Smooth muscle cell (in vitro differentiated cells): ENCODE measurements at regions not wholly inside any gene's neighbourhood (a gene's known extent, or its start where the extent isn't known, plus 50 kb on each side); places are given as distances from the start of the nearest gene placed in this dataset.

Source experiments
- DNase-seq: peaks from one replicate; lab custom pipeline; 2025; ENCODE audit not compliant: unreplicated experiment; lab: John Stamatoyannopoulos, UW
- H2AFZ ChIP-seq: fragments of 200-600 bp; sonication (generic); 2 replicates; pipeline ENCODE4 v1.6.0; 2016; ENCODE audit warnings: antibody characterized with exemption, low read depth, mild to moderate bottlenecking
- H3F3A ChIP-seq: fragments of 200-600 bp; sonication (generic); 2 replicates; pipeline ENCODE4 v1.6.0; 2017; ENCODE audit warnings: antibody characterized with exemption, low read depth
- H3K27ac ChIP-seq: fragments of 200-600 bp; sonication (generic); 2 replicates; pipeline ENCODE4 v1.5.1; 2016; ENCODE audit warnings: low read depth, mild to moderate bottlenecking
- H3K27me3 ChIP-seq: fragments of 200-600 bp; sonication (generic); 2 replicates; pipeline ENCODE4 v1.6.1; 2016; ENCODE audit warnings: low read depth, mild to moderate bottlenecking
- H3K36me3 ChIP-seq: fragments of 200-600 bp; sonication (generic); 2 replicates; pipeline ENCODE4 v1.5.1; 2016; ENCODE audit warnings: low read depth
- H3K4me1 ChIP-seq: fragments of 200-600 bp; sonication (generic); 2 replicates; pipeline ENCODE4 v1.5.1; 2016; ENCODE audit warnings: low read depth
- H3K4me2 ChIP-seq: fragments of 200-600 bp; sonication (generic); 2 replicates; pipeline ENCODE4 v1.6.0; 2016; ENCODE audit warnings: mild to moderate bottlenecking
- H3K4me3 ChIP-seq: fragments of 200-600 bp; sonication (generic); 2 replicates; pipeline ENCODE4 v1.5.1; 2016; ENCODE audit warnings: mild to moderate bottlenecking
- H3K79me2 ChIP-seq: fragments of 200-600 bp; sonication (generic); 2 replicates; pipeline ENCODE4 v1.6.0; 2016; ENCODE audit warnings: low read depth, mild to moderate bottlenecking
- H3K9ac ChIP-seq: fragments of 200-600 bp; sonication (generic); 2 replicates; pipeline ENCODE4 v1.6.0; 2016; ENCODE audit warnings: low read depth
- H3K9me3 ChIP-seq: fragments of 200-600 bp; sonication (generic); replicated peaks from 2 replicates; pipeline ENCODE4 v1.5.1; 2016; ENCODE audit warnings: low read depth
- H4K20me1 ChIP-seq: fragments of 200-600 bp; sonication (generic); 2 replicates; pipeline ENCODE4 v1.6.0; 2016; ENCODE audit warnings: low read depth
- WGBS: methylation state at CpG from one replicate; pipeline ENCODE4 v1.1.7; 2016; ENCODE audit warnings: low lambda C conversion rate; 5-methylcytosine and 5-hydroxymethylcytosine counted together
- TF ChIP-seq, protein P1 (sequence below): fragments of 200-600 bp; sonication (generic); IDR thresholded peaks from 2 replicates; pipeline ENCODE4 v1.5.1; 2017; ENCODE audit warnings: borderline replicate concordance, mild to moderate bottlenecking, antibody characterized with exemption; ENCODE audit not compliant: insufficient read depth, poor library complexity, severe bottlenecking

- no peaks in the 10 kb centered on the region for H3K79me2 ChIP-seq
- H3K27ac ChIP-seq = no peak overlapping the region
- H3K4me3 ChIP-seq = no peak overlapping the region
- no peak overlapping the region for H3K4me2 ChIP-seq
- H4K20me1 ChIP-seq = no peaks in the 10 kb centered on the region
- no peaks in the 10 kb centered on the region for H3K4me1 ChIP-seq
- no peaks in the 10 kb centered on the region for H3K36me3 ChIP-seq
- H3K27me3 ChIP-seq = no peaks in the 10 kb centered on the region
- no peak overlapping the region for H2AFZ ChIP-seq
- TF ChIP-seq, protein P1, sequence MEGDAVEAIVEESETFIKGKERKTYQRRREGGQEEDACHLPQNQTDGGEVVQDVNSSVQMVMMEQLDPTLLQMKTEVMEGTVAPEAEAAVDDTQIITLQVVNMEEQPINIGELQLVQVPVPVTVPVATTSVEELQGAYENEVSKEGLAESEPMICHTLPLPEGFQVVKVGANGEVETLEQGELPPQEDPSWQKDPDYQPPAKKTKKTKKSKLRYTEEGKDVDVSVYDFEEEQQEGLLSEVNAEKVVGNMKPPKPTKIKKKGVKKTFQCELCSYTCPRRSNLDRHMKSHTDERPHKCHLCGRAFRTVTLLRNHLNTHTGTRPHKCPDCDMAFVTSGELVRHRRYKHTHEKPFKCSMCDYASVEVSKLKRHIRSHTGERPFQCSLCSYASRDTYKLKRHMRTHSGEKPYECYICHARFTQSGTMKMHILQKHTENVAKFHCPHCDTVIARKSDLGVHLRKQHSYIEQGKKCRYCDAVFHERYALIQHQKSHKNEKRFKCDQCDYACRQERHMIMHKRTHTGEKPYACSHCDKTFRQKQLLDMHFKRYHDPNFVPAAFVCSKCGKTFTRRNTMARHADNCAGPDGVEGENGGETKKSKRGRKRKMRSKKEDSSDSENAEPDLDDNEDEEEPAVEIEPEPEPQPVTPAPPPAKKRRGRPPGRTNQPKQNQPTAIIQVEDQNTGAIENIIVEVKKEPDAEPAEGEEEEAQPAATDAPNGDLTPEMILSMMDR = no peak
- no peak for DNase-seq
- H3K9ac ChIP-seq = no peak overlapping the region
- no peaks in the 10 kb centered on the region for H3K9me3 ChIP-seq
- H3F3A ChIP-seq = no peaks in the 10 kb centered on the region
- whole genome bisulfite sequencing = 93% methylated on average over 1 of the region's 1 CpG
These were observed 120.4 kb downstream of the NEDD1 start for GRCh38 chr12:97027482-97027881.

- H3K9ac ChIP-seq = no peak overlapping the region
- no peak overlapping the region for H3K4me3 ChIP-seq
- H3K4me2 ChIP-seq = peak overlapping the region; percentile 19
- no peak for DNase-seq
- WGBS = 73% methylated on average over 5 of the region's 5 CpGs
- H3K27ac ChIP-seq = no peak overlapping the region
- H3K9me3 ChIP-seq = no peaks in the 10 kb centered on the region
- H4K20me1 ChIP-seq = no peaks in the 10 kb centered on the region
- TF ChIP-seq, protein P1 = no peak
- no peaks in the 10 kb centered on the region for H3K36me3 ChIP-seq
- no peaks in the 10 kb centered on the region for H3F3A ChIP-seq
- H2AFZ ChIP-seq = no peak overlapping the region
- H3K4me1 ChIP-seq = no peaks in the 10 kb centered on the region
- H3K79me2 ChIP-seq = no peaks in the 10 kb centered on the region
- H3K27me3 ChIP-seq = no peaks in the 10 kb centered on the region
These were observed 131.1 kb downstream of the NEDD1 start for GRCh38 chr12:97038131-97038530.

GRCh38 chr12:97038834-97039233 is 131.8 kb downstream of the NEDD1 start:
- H4K20me1 ChIP-seq = no peaks in the 10 kb centered on the region
- peak overlapping the region; percentile 15 for H3K27ac ChIP-seq
- TF ChIP-seq, protein P1 = no peak
- WGBS = 35% methylated on average over 4 of the region's 4 CpGs
- H3K9ac ChIP-seq = no peak overlapping the region
- H3K4me1 ChIP-seq = no peaks in the 10 kb centered on the region
- H3K27me3 ChIP-seq = no peaks in the 10 kb centered on the region
- H3K9me3 ChIP-seq = no peaks in the 10 kb centered on the region
- no peak overlapping the region for H3K4me3 ChIP-seq
- DNase-seq = no peak
- no peaks in the 10 kb centered on the region for H3K79me2 ChIP-seq
- H3K36me3 ChIP-seq = no peaks in the 10 kb centered on the region
- no peaks in the 10 kb centered on the region for H3F3A ChIP-seq
- no peak overlapping the region for H2AFZ ChIP-seq
- peak overlapping the region; percentile 19 for H3K4me2 ChIP-seq

GRCh38 chr12:97046901-97047300 is 139.8 kb downstream of the NEDD1 start:
- Histone ChIP-seq H3F3A (no peaks in the 10 kb centered on the region), H3K4me2 (no peak overlapping the region), H3K4me1 (peaks cover 12% of the 10 kb centered on the region), H3K9me3 (no peaks in the 10 kb centered on the region), H4K20me1 (no peaks in the 10 kb centered on the region), H2AFZ (no peak overlapping the region), H3K79me2 (no peaks in the 10 kb centered on the region), H3K9ac (no peak overlapping the region), H3K36me3 (no peaks in the 10 kb centered on the region), H3K4me3 (no peak overlapping the region), H3K27ac (no peak overlapping the region), H3K27me3 (no peaks in the 10 kb centered on the region)
- no peak for DNase-seq
- TF ChIP-seq, protein P1 = no peak
- WGBS = 96% methylated on average over 1 of the region's 1 CpG
